ENCODE measurements at regions not wholly inside any gene's neighbourhood (a gene's known extent, or its start where the extent isn't known, plus 50 kb on each side); places are given as distances from the start of the nearest gene placed in this dataset.

DNA sequence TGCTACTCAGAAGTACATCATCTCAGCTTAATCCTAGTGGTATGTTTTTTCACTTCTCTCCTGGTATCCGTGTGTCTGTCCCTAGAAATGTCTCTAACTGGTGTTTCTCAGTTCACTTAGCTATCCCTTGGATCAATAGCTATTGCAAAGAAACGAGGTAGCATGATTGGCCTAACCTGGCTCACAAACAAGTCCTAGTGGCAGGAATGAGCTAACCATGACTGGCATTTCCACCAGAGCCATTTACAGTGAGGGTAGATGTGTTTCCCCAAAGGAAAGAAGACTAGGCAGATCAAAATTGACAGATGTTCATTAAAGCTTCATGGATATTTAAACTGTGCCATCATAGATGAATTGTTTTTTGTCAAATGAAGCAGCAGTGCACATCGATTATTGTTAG lies 82.5 kb downstream of the PALM2AKAP2 start:
- DNase-seq (ENCODE audit: low read depth) = no peak
- TF ChIP-seq, protein P1, sequence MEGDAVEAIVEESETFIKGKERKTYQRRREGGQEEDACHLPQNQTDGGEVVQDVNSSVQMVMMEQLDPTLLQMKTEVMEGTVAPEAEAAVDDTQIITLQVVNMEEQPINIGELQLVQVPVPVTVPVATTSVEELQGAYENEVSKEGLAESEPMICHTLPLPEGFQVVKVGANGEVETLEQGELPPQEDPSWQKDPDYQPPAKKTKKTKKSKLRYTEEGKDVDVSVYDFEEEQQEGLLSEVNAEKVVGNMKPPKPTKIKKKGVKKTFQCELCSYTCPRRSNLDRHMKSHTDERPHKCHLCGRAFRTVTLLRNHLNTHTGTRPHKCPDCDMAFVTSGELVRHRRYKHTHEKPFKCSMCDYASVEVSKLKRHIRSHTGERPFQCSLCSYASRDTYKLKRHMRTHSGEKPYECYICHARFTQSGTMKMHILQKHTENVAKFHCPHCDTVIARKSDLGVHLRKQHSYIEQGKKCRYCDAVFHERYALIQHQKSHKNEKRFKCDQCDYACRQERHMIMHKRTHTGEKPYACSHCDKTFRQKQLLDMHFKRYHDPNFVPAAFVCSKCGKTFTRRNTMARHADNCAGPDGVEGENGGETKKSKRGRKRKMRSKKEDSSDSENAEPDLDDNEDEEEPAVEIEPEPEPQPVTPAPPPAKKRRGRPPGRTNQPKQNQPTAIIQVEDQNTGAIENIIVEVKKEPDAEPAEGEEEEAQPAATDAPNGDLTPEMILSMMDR (conservative IDR thresholded peaks at IDR 0.05; ENCODE audit: low read length) = peak; percentile 39
- H3K4me3 ChIP-seq (ENCODE audit: low read length) = no peak overlapping the region

DNA sequence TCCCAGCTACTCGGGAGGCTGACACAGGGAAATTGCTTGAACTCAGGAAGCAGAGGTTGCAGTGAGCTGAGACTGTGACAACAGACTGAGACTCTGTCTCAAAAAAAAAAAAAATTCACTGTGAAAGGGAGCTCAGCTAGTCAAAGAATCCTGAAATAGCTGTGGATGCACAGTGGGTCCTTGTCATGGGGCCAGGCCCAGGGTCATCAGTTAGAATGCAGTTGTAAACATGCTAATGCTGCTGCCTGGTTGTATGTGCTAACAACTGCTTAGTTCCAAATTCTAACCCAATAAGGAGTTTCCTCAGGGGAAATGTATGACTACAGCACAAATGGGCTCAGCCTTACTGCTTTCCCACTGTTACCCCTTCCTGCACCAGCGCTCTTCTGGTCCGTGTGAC lies 84.0 kb downstream of the PALM2AKAP2 start:
- no peak for DNase-seq (ENCODE audit: low read depth)
- H3K4me3 ChIP-seq (ENCODE audit: low read length) = no peak overlapping the region

DNA sequence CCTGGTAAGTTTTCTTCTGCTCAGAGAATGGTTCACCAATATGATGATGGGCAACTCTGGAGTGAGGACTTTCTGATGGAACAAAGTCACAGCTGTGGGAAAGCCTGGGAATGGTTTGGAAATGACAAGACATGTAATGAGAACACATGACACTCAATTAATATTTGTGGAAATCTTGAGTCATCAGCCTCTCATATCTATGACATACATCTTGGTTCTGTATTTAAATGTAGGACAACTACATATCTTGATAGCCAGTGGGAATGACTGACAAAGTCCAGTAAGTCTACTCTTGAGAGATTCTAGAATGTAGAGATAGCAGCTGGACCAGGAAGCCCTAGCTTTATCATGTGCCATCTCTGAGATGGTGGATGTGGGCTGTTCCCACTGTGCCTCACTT lies 85.5 kb downstream of the PALM2AKAP2 start:
- no peak for DNase-seq (ENCODE audit: low read depth)
- no peak overlapping the region for H3K4me3 ChIP-seq (ENCODE audit: low read length)
- TF ChIP-seq, protein P1 (conservative IDR thresholded peaks at IDR 0.05; ENCODE audit: low read length) = no peak

More for the DNA sequence above, 84.0 kb downstream of the PALM2AKAP2 start:
- TF ChIP-seq, protein P1 (conservative IDR thresholded peaks at IDR 0.05; ENCODE audit: low read length) = no peak

DNA sequence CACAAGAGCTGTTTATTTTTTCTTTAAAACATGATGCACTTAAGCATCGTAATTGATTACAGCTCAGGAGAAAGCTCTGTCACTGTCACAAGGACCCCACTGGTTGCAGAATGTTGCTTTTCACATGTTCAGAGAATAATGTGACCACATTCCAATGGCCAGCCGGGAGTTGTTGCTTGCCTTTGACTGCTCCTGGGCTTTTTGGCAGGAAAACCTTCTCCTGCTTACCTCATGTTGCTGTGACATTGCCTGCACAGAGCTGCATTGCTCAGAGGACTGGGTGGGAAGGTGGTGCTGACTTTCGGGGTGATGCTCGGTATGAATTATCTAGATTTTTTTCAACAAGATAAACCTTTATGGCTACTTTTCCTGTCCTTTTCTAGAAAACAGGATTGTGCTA lies 88.2 kb downstream of the PALM2AKAP2 start:
- TF ChIP-seq, protein P1 (conservative IDR thresholded peaks at IDR 0.05; ENCODE audit: low read length) = no peak
- DNase-seq (ENCODE audit: low read depth) = peak; percentile 60

GRCh38 chr9:109868722-109869121 lies 88.7 kb downstream of the PALM2AKAP2 start:
- TF ChIP-seq, protein P1 (conservative IDR thresholded peaks at IDR 0.05; ENCODE audit: low read length) = no peak
- no peak for DNase-seq (ENCODE audit: low read depth)
- no peak overlapping the region for H3K4me3 ChIP-seq (ENCODE audit: low read length)

More for the DNA sequence above, 88.2 kb downstream of the PALM2AKAP2 start:
- H3K4me3 ChIP-seq (ENCODE audit: low read length) = no peak overlapping the region

- DNase-seq (ENCODE audit: low read depth) = no peak
- no peak overlapping the region for H3K4me3 ChIP-seq (ENCODE audit: low read length)
- TF ChIP-seq, protein P1 (conservative IDR thresholded peaks at IDR 0.05; ENCODE audit: low read length) = no peak
Measured at GRCh38 chr9:109870365-109870764, 90.4 kb downstream of the PALM2AKAP2 start.

DNA sequence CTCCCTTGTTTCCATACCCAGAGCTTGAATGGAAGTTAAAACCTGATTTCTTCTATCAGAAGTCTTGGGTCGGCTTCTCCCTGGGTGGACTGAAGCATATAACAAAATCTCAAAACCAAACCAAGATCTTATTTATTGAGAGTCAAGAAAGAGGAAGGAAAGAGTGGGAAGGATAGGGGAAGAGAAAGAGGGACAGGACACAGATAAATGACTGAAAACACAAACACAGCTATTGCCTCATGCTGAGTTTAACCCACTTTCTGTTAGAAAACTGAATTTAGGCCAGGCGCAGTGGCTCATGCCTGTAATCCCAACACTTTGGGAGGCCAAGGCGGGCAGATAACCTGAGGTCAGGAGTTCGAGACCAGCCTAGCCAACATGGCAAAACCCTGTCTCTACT lies 92.9 kb downstream of the PALM2AKAP2 start:
- TF ChIP-seq, protein P1 (conservative IDR thresholded peaks at IDR 0.05; ENCODE audit: low read length) = no peak
- DNase-seq (ENCODE audit: low read depth) = no peak

More for the DNA sequence above, 92.9 kb downstream of the PALM2AKAP2 start:
- H3K4me3 ChIP-seq (ENCODE audit: low read length) = no peak overlapping the region
